Type B pancreatic cell (in vitro differentiated cells): ENCODE measurements at regions not wholly inside any gene's neighbourhood (a gene's known extent, or its start where the extent isn't known, plus 50 kb on each side); places are given as distances from the start of the nearest gene placed in this dataset.

ENCODE experiments used
- DNase-seq: peaks from one replicate; pipeline ENCODE4 v3.0.0; 2021; ENCODE audit warnings: mixed read lengths; ENCODE audit not compliant: unreplicated experiment; ENCODE audit errors: extremely low spot score
- H3K27ac Mint-ChIP-seq: 2 replicates; pipeline ENCODE4 v1.8.0; 2021; ENCODE audit warnings: mild to moderate bottlenecking, mixed read lengths
- H3K27me3 Mint-ChIP-seq: 2 replicates; pipeline ENCODE4 v1.8.0; 2021; ENCODE audit warnings: mixed read lengths
- H3K36me3 Mint-ChIP-seq: 2 replicates; pipeline ENCODE4 v1.8.0; 2021; ENCODE audit warnings: mixed read lengths
- H3K4me1 Mint-ChIP-seq: one replicate; pipeline ENCODE4 v1.8.0; 2021; ENCODE audit warnings: mixed read lengths; ENCODE audit not compliant: unreplicated experiment
- H3K4me3 Mint-ChIP-seq: 2 replicates; pipeline ENCODE4 v1.8.0; 2021; ENCODE audit warnings: mild to moderate bottlenecking, mixed read lengths
- H3K9me3 Mint-ChIP-seq: 2 replicates; pipeline ENCODE4 v1.8.0; 2021; ENCODE audit warnings: mixed read lengths
- TF ChIP-seq, protein P1 (sequence below): fragments of 200-600 bp; sonication (generic); conservative IDR thresholded peaks from 2 replicates; pipeline ENCODE4 v1.5.0; 2021; ENCODE audit warnings: antibody characterized with exemption, mild to moderate bottlenecking

DNA sequence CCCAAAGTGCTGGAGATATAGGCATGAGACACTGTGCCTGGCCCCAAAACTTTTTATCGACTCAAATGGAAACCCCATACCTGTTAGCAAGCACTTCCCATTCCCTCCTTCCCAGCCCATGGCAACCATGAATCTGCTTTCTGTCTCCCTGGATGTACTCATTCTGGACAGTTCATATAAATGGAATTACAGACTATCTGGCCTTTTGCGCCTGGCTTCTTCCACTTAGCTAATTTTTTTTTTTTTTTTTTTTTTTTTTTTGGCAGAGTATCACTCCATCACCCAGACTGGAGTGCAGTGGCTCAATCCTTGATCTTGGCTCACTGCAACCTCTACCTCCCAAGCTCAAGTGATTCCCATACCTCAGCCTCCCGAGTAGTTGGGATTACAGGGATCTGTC, 134.5 kb upstream of the MED13L start:
- no peak overlapping the region for H3K27ac Mint-ChIP-seq
- no peaks in the 10 kb centered on the region for H3K36me3 Mint-ChIP-seq
- peaks cover 12% of the 10 kb centered on the region for H3K4me1 Mint-ChIP-seq

DNA sequence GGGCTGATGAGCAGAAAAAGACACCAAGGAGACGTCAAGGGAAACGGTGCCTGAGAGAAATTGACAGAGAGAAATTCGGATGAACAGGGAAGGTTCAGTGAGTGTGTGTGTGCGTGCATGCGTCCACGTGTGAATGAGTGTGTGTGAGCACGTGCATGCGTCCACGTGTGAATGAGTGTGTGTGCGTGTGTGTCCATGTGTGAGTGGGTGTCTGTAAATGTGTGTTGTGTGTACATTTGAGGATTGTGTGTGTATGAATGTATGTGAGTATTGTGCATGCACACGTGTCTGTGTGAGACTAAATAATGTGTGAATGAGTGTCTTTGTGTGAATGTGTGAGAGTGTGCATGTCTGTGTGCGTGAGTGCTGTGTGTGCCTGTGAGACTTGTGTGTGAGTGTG, 137.4 kb upstream of the MED13L start:
- no peaks in the 10 kb centered on the region for H3K9me3 Mint-ChIP-seq
- TF ChIP-seq, protein P1, sequence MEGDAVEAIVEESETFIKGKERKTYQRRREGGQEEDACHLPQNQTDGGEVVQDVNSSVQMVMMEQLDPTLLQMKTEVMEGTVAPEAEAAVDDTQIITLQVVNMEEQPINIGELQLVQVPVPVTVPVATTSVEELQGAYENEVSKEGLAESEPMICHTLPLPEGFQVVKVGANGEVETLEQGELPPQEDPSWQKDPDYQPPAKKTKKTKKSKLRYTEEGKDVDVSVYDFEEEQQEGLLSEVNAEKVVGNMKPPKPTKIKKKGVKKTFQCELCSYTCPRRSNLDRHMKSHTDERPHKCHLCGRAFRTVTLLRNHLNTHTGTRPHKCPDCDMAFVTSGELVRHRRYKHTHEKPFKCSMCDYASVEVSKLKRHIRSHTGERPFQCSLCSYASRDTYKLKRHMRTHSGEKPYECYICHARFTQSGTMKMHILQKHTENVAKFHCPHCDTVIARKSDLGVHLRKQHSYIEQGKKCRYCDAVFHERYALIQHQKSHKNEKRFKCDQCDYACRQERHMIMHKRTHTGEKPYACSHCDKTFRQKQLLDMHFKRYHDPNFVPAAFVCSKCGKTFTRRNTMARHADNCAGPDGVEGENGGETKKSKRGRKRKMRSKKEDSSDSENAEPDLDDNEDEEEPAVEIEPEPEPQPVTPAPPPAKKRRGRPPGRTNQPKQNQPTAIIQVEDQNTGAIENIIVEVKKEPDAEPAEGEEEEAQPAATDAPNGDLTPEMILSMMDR: no peak
- no peaks in the 10 kb centered on the region for H3K27me3 Mint-ChIP-seq
- no peaks in the 10 kb centered on the region for H3K36me3 Mint-ChIP-seq
- no peak for DNase-seq
- H3K27ac Mint-ChIP-seq: no peak overlapping the region
- no peak overlapping the region for H3K4me3 Mint-ChIP-seq
- peaks cover 7% of the 10 kb centered on the region for H3K4me1 Mint-ChIP-seq

More for the DNA sequence above, 134.5 kb upstream of the MED13L start:
- H3K27me3 Mint-ChIP-seq: no peaks in the 10 kb centered on the region
- no peak overlapping the region for H3K4me3 Mint-ChIP-seq
- DNase-seq: no peak
- no peaks in the 10 kb centered on the region for H3K9me3 Mint-ChIP-seq
- TF ChIP-seq, protein P1: no peak

GRCh38 chr12:116415408-116416108, 138.1 kb upstream of the MED13L start:
- TF ChIP-seq, protein P1: no peak
- DNase-seq: no peak
- H3K4me1 Mint-ChIP-seq: peaks cover 5% of the 10 kb centered on the region
- no peaks in the 10 kb centered on the region for H3K36me3 Mint-ChIP-seq
- H3K27me3 Mint-ChIP-seq: no peaks in the 10 kb centered on the region
- no peaks in the 10 kb centered on the region for H3K9me3 Mint-ChIP-seq
- no peak overlapping the region for H3K27ac Mint-ChIP-seq
- no peak overlapping the region for H3K4me3 Mint-ChIP-seq

DNA sequence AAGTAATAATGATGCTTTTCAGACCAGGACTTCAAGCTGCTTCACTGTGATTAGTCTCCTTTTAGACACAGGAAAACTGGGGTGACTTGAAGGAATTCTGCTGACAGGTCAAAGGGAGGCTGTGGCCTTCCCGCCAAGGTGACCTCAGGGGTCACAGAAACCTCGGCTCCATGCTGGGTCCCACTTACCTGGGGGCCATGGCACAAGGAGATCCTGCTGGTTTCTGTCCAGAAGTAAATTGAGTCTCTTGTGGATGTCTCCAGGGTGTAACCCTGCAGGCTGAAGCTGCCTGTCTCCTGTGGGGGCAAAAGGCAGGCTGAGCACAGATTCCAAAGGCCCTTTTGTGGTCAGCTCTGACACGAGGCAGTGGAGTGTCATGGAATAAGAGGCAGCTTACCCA, 138.7 kb upstream of the MED13L start:
- no peak overlapping the region for H3K27ac Mint-ChIP-seq
- no peaks in the 10 kb centered on the region for H3K4me1 Mint-ChIP-seq
- no peaks in the 10 kb centered on the region for H3K27me3 Mint-ChIP-seq
- TF ChIP-seq, protein P1: no peak
- no peak overlapping the region for H3K4me3 Mint-ChIP-seq
- no peak for DNase-seq
- no peaks in the 10 kb centered on the region for H3K9me3 Mint-ChIP-seq
- no peaks in the 10 kb centered on the region for H3K36me3 Mint-ChIP-seq

DNA sequence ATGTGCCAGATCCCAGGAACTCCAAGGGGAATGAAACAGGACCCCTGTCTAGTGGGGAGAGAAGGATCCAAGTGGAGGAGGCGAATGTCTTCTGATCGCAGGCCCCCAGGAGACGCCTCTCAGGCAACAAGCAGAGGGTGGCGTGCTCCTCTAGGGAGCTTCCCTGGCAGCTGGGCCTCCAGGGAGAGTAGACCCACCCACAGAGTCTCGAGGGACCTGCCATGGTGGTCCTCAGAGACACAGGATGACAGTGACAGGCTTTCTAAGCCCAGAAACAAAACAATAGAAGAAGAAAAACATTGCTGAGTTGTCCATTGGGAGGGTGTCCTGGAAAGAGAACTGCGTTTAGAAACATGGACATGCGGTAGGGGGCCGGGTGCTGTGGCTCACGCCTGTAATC, 140.6 kb upstream of the MAP1LC3B2 start:
- no peaks in the 10 kb centered on the region for H3K9me3 Mint-ChIP-seq
- no peak for DNase-seq
- no peak overlapping the region for H3K4me3 Mint-ChIP-seq
- H3K27me3 Mint-ChIP-seq: no peaks in the 10 kb centered on the region
- H3K4me1 Mint-ChIP-seq: peaks cover 5% of the 10 kb centered on the region
- TF ChIP-seq, protein P1: no peak
- no peak overlapping the region for H3K27ac Mint-ChIP-seq
- H3K36me3 Mint-ChIP-seq: peaks cover 4% of the 10 kb centered on the region
